ENCODE measurements at regions not wholly inside any gene's neighbourhood (a gene's known extent, or its start where the extent isn't known, plus 50 kb on each side); places are given as distances from the start of the nearest gene placed in this dataset.

DNA sequence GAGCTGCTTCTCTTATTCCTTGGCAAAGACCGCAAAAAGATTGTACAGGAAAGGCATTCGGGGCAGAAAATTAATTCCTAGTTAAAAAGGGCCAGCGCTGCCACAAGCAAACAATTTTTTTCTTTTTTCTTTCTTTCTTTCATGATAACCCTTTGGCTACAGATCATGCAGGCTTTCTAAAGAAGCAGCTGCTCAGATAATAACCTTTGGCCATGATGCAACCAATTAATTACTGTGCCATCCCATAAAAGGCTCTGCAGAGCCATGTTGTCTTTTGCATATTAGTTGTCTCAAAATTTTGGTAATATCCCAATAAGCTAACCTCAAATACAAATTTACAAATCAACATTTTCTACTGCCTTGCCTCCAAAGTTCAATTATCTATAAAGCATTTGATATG is 758.4 kb upstream of the SEMA6A start:
- TF ChIP-seq, protein P1, sequence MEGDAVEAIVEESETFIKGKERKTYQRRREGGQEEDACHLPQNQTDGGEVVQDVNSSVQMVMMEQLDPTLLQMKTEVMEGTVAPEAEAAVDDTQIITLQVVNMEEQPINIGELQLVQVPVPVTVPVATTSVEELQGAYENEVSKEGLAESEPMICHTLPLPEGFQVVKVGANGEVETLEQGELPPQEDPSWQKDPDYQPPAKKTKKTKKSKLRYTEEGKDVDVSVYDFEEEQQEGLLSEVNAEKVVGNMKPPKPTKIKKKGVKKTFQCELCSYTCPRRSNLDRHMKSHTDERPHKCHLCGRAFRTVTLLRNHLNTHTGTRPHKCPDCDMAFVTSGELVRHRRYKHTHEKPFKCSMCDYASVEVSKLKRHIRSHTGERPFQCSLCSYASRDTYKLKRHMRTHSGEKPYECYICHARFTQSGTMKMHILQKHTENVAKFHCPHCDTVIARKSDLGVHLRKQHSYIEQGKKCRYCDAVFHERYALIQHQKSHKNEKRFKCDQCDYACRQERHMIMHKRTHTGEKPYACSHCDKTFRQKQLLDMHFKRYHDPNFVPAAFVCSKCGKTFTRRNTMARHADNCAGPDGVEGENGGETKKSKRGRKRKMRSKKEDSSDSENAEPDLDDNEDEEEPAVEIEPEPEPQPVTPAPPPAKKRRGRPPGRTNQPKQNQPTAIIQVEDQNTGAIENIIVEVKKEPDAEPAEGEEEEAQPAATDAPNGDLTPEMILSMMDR (IDR thresholded peaks at IDR 0.05), result no peak
- no peak for TF ChIP-seq POLR2A (IDR thresholded peaks at IDR 0.05)
- peaks cover 0 to 4% (median 0%) of the 10 kb centered on the region in 3 donors for H3K9me3 ChIP-seq
- no peak overlapping the region for H3K27ac ChIP-seq
- intact Hi-C loops (cut with DNase I), result no loop called here
- no peak for DNase-seq
- WGBS, 2 donors, result 83 to 86% methylated on average over 3 of the region's 3 CpGs
- H3K27me3 ChIP-seq, result no peaks in the 10 kb centered on the region
- no peaks in the 10 kb centered on the region for H3K36me3 ChIP-seq
- no peak overlapping the region for H3K4me3 ChIP-seq
- H3K4me1 ChIP-seq, result no peaks in the 10 kb centered on the region

DNA sequence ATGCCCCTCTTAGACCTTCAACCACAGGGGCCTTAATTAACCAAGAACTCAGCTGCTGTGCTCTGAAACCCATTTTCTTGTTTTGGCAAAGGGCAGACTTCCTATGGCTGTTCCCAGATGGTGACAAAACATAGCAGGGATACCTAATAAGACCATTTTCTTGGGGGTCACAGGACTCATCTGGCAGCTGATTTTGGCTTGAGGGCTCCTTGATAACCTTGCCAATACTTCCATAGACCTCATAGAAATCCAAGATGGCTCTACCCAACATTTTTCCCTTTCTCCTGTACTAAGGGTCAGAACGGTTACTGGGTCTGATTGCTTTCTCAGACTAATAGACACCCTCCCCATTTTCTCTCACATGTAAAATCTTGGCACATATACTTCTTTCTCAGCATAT is 757.7 kb upstream of the SEMA6A start:
- H3K27me3 ChIP-seq, result no peaks in the 10 kb centered on the region

DNA sequence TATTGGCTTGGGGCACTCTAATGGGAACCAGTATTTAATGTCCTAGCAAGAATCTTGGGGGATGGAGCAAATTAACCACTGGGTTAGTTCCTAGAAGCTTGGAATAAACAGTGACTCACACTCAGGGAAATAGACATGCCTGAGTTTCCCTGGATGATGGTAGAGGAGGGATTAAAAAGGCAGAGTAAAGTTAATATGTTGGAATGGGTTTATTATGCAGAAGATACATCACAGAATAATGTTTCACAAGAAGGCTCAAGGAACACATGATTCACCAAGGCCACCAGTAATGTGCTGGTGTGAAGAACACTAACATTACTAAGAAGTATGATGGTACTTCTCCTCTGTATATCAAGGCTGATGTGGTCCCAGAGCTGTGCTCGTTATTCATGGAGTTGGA is 752.9 kb upstream of the SEMA6A start:
- Histone ChIP-seq H3K9me3 (peaks cover 0 to 4% (median 0%) of the 10 kb centered on the region in 3 donors), H3K4me1 (no peaks in the 10 kb centered on the region), H3K27me3 (no peaks in the 10 kb centered on the region), H3K4me3 (no peak overlapping the region), H3K36me3 (no peaks in the 10 kb centered on the region), H3K27ac (no peak overlapping the region)
- intact Hi-C loops (cut with DNase I), result no loop called here
- WGBS, 2 donors, result 53 to 63% methylated on average over 1 of the region's 1 CpG
- no peak for TF ChIP-seq POLR2A (IDR thresholded peaks at IDR 0.05)
- TF ChIP-seq, protein P1 (IDR thresholded peaks at IDR 0.05), result no peak
- DNase-seq, result no peak

More for the DNA sequence above, 757.7 kb upstream of the SEMA6A start:
- DNase-seq, result no peak
- Histone ChIP-seq H3K4me3 (no peak overlapping the region), H3K9me3 (peaks cover 0 to 4% (median 0%) of the 10 kb centered on the region in 3 donors), H3K27ac (no peak overlapping the region), H3K36me3 (no peaks in the 10 kb centered on the region), H3K4me1 (no peaks in the 10 kb centered on the region)
- intact Hi-C loops (cut with DNase I), result no loop called here
- 75 to 100% methylated on average over 1 of the region's 1 CpG for WGBS, 2 donors
- TF ChIP-seq POLR2A (IDR thresholded peaks at IDR 0.05), result no peak
- TF ChIP-seq, protein P1 (IDR thresholded peaks at IDR 0.05), result no peak

- H3K27me3 ChIP-seq, result no peaks in the 10 kb centered on the region
- DNase-seq, result no peak
- H3K4me1 ChIP-seq, result no peaks in the 10 kb centered on the region
- H3K36me3 ChIP-seq, result no peaks in the 10 kb centered on the region
- peaks cover 0 to 4% (median 0%) of the 10 kb centered on the region in 3 donors for H3K9me3 ChIP-seq
- H3K4me3 ChIP-seq, result no peak overlapping the region
- H3K27ac ChIP-seq, result no peak overlapping the region
- TF ChIP-seq, protein P1 (IDR thresholded peaks at IDR 0.05), result no peak
- TF ChIP-seq POLR2A (IDR thresholded peaks at IDR 0.05), result no peak
- intact Hi-C loops (cut with DNase I), result no loop called here
- WGBS, 2 donors, result 88 to 100% methylated on average over 2 of the region's 2 CpGs
Observed at GRCh38 chr5:117326997-117327396, 752.4 kb upstream of the SEMA6A start.

DNA sequence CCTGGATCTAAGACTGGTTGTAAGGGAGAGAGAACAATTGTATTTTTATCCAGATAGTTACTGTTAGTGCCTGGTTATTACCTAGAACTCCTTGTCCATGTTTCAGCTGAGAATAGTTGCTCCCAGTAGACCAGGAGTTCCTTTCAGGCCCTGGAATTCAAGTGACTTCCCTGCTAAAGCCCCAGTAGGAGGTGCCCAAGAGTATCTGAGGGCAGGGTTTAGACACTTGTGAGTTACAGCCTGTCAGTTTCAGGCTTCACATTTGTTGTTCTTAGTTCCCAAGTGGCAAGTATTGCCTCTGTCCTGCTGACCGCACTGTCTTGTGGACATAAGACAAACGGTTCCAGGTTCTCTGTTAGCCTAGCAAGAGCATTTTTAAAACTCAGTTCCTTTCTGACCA is 743.9 kb upstream of the SEMA6A start:
- no peak for DNase-seq
- H3K27ac ChIP-seq, result no peak overlapping the region
- H3K4me1 ChIP-seq, result no peaks in the 10 kb centered on the region
- intact Hi-C loops (cut with DNase I), result no loop called here
- no peaks in the 10 kb centered on the region for H3K27me3 ChIP-seq
- no peaks in the 10 kb centered on the region for H3K9me3 ChIP-seq
- no peak for TF ChIP-seq POLR2A (IDR thresholded peaks at IDR 0.05)
- TF ChIP-seq, protein P1 (IDR thresholded peaks at IDR 0.05), result no peak
- H3K36me3 ChIP-seq, result no peaks in the 10 kb centered on the region
- WGBS, 2 donors, result 79 to 86% methylated on average over 2 of the region's 2 CpGs
- H3K4me3 ChIP-seq, result no peak overlapping the region
